HEK293T (cell line): ENCODE measurements at regions not wholly inside any gene's neighbourhood (a gene's known extent, or its start where the extent isn't known, plus 50 kb on each side); places are given as distances from the start of the nearest gene placed in this dataset.

Source experiments
- CTCF ChIA-PET: fragments of 350-600 bp; formaldehyde crosslinking; extraction: SDS; loops from one replicate; lab custom pipeline; 2021; ENCODE audit warnings: antibody characterized with exemption, inconsistent platforms; lab: Yijun Ruan, JAX
- POLR2A ChIA-PET: fragments of 350-600 bp; formaldehyde crosslinking; extraction: SDS; loops from one replicate; lab custom pipeline; 2020; ENCODE audit warnings: antibody characterized with exemption, inconsistent platforms; lab: Yijun Ruan, JAX
- DNase-seq: peaks from one replicate; pipeline ENCODE4 v3.0.0; 2012; ENCODE audit warnings: mixed read lengths; ENCODE audit errors: extremely low spot score
- ARNT ChIP-seq: fragments of 450-650 bp; IDR thresholded peaks from 2 replicates; pipeline ENCODE4 v1.6.1; 2017; ENCODE audit warnings: mild to moderate bottlenecking
- BHLHE40 ChIP-seq: fragments of 450-650 bp; IDR thresholded peaks from 2 replicates; pipeline ENCODE4 v1.6.1; 2016; ENCODE audit warnings: mild to moderate bottlenecking, moderate library complexity, borderline replicate concordance
- CTBP1 ChIP-seq: fragments of 450-650 bp; IDR thresholded peaks from 2 replicates; pipeline ENCODE4 v1.6.1; 2016; ENCODE audit warnings: borderline replicate concordance
- ELF4 ChIP-seq: fragments of 450-650 bp; IDR thresholded peaks from 2 replicates; pipeline ENCODE4 v1.6.1; 2017; ENCODE audit warnings: antibody characterized with exemption
- FOXA1 ChIP-seq: fragments of 450-650 bp; IDR thresholded peaks from 2 replicates; pipeline ENCODE4 v1.6.1; 2016; ENCODE audit warnings: mild to moderate bottlenecking
- FOXK2 ChIP-seq: fragments of 450-650 bp; IDR thresholded peaks from 2 replicates; pipeline ENCODE4 v1.6.1; 2016; ENCODE audit warnings: mild to moderate bottlenecking
- FOXM1 ChIP-seq: fragments of 450-650 bp; IDR thresholded peaks from 2 replicates; pipeline ENCODE4 v1.6.1; 2017; ENCODE audit warnings: mild to moderate bottlenecking, borderline replicate concordance
- HDGF ChIP-seq: fragments of 450-650 bp; IDR thresholded peaks from 2 replicates; pipeline ENCODE4 v1.6.1; 2017; ENCODE audit warnings: antibody characterized with exemption, borderline replicate concordance
- L3MBTL2 ChIP-seq: fragments of 450-650 bp; conservative IDR thresholded peaks from 2 replicates; pipeline ENCODE4 v1.6.1; 2016; ENCODE audit warnings: mild to moderate bottlenecking
- LEF1 ChIP-seq: fragments of 450-650 bp; IDR thresholded peaks from 2 replicates; pipeline ENCODE4 v1.6.1; 2017; ENCODE audit warnings: mild to moderate bottlenecking, borderline replicate concordance
- NFRKB ChIP-seq: fragments of 450-650 bp; IDR thresholded peaks from 2 replicates; pipeline ENCODE4 v1.6.1; 2016; ENCODE audit warnings: mild to moderate bottlenecking, moderate library complexity
- SP1 ChIP-seq: fragments of 450-650 bp; IDR thresholded peaks from 2 replicates; pipeline ENCODE4 v1.6.1; 2017
- SUZ12 ChIP-seq: fragments of 450-650 bp; IDR thresholded peaks from 2 replicates; pipeline ENCODE4 v1.6.1; 2016; ENCODE audit warnings: mild to moderate bottlenecking
- TARDBP ChIP-seq: fragments of 450-650 bp; IDR thresholded peaks from 2 replicates; pipeline ENCODE4 v1.6.1; 2016
- ZNF384 ChIP-seq: fragments of 450-650 bp; IDR thresholded peaks from 2 replicates; pipeline ENCODE4 v1.6.1; 2016
- TF ChIP-seq, protein P1 (sequence below): fragments of 450-650 bp; IDR thresholded peaks from 2 replicates; pipeline ENCODE4 v1.6.1; 2016

DNA sequence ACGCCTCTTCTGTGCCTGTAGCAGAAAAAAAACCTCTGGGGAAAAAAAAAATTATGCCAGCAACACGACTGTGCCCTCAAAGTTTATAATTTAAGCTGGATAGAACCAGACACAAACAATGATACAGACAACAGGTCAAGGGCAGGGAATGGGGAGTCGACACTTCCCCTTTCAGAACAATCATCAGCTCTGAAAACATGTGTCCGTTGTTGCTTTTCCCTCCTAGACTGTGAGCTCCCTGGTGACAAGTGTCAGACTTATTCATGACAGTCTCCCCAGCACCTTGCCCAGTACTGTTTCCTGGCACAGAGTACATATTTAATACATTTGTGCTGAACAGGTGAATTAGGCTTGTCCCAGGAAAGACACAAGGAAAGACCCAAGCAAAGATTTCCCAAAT, 178.3 kb downstream of the SOX9 start:
- CTCF ChIA-PET = no interaction called here
- DNase-seq = no peak
- TF ChIP-seq ZNF384 = no peak
- TF ChIP-seq ELF4 = no peak
- TF ChIP-seq LEF1 = no peak
- TF ChIP-seq CTBP1 = no peak
- no peak for TF ChIP-seq SP1
- no peak for TF ChIP-seq TARDBP
- TF ChIP-seq L3MBTL2 = no peak
- TF ChIP-seq FOXA1 = no peak
- TF ChIP-seq BHLHE40 = no peak
- no peak for TF ChIP-seq FOXK2
- TF ChIP-seq, protein P1, sequence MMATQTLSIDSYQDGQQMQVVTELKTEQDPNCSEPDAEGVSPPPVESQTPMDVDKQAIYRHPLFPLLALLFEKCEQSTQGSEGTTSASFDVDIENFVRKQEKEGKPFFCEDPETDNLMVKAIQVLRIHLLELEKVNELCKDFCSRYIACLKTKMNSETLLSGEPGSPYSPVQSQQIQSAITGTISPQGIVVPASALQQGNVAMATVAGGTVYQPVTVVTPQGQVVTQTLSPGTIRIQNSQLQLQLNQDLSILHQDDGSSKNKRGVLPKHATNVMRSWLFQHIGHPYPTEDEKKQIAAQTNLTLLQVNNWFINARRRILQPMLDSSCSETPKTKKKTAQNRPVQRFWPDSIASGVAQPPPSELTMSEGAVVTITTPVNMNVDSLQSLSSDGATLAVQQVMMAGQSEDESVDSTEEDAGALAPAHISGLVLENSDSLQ = no peak
- no peak for TF ChIP-seq HDGF
- no peak for TF ChIP-seq SUZ12
- POLR2A ChIA-PET = no interaction called here

DNA sequence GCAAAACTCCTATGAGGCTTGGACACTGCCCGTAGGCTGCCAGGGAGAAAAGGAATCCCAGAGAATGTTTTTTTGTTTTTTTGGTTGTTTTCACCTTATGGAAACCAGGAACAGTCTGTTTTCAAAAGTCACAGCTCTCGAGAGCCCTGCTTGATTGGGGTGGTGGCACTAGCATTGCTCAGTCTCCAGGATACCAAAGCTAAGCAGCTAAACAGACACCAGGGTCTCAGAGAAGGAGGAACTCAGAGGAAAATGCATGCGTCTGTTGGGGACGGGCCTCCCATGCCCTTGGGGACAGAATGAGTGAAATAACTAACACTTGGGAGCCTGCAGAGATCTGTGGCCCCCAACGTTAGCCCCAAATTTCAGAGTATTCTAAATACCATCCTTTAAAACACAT, 178.8 kb downstream of the SOX9 start:
- POLR2A ChIA-PET = no interaction called here
- CTCF ChIA-PET = no interaction called here
- TF ChIP-seq SP1 = no peak
- no peak for TF ChIP-seq FOXM1
- no peak for TF ChIP-seq TARDBP
- no peak for TF ChIP-seq ELF4
- no peak for TF ChIP-seq BHLHE40
- TF ChIP-seq LEF1 = no peak
- TF ChIP-seq HDGF = no peak
- TF ChIP-seq NFRKB = no peak
- TF ChIP-seq, protein P1 = no peak
- TF ChIP-seq FOXA1 = no peak
- TF ChIP-seq FOXK2 = no peak
- TF ChIP-seq L3MBTL2 = no peak
- TF ChIP-seq ARNT = no peak
- TF ChIP-seq CTBP1 = no peak
- no peak for TF ChIP-seq ZNF384
- no peak for TF ChIP-seq SUZ12
- DNase-seq = no peak

DNA sequence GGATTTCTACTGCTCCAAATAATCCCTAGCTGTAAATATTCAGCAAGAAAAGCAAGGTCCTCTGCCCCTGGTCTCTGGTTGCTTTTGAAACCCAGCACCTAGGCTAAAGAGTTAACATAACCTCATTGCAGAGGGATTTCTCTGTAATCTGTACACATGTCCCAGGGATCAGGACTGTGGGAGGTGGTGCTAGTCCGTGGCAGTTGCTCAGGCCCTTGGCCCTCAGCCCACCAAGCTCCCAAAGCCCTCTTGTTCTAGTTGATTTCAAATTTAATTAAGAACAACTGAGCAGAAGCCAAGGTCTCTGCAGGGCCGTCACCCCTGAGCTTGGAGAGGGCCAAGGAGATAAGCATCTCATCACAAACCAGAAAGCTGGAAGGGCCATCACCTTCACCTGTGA, 181.1 kb downstream of the SOX9 start:
- CTCF ChIA-PET = no interaction called here
- TF ChIP-seq CTBP1 (no peak), SP1 (no peak), ELF4 (no peak), FOXA1 (no peak), TARDBP (no peak), FOXK2 (no peak), ZNF384 (no peak), FOXM1 (no peak), LEF1 (no peak), L3MBTL2 (no peak), ARNT (no peak)
- POLR2A ChIA-PET = no interaction called here
- DNase-seq = no peak

DNA sequence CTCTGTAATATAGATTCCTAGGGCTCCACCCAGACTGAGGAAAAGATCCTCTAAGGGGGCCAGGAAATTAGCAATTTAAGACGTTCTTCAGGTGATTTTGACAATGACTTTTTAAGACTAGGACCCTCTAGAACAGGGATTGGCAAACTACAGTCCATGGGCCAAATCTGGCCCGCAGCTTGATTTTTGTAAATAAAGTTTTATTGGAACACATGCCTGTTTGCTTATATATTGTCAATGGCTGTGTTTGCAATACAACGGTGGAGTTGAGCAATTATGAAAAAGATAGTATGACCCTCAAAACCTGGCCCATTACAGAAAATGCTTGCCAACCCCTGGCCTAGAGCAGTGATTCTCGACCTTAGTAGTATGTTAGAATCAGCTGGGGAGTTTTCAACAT, 181.9 kb downstream of the SOX9 start:
- ChIA-PET POLR2A (no interaction called here), CTCF (interaction anchor here (0.5 to 0.6 kb wide), 2 partner anchors 128 to 468 kb away, joined by 3 read pairs; no protein-coding TSS in a partner anchor)
- DNase-seq = no peak
- no peak for TF ChIP-seq HDGF
- TF ChIP-seq, protein P1 = no peak
- no peak for TF ChIP-seq ZNF384
- TF ChIP-seq SP1 = no peak
- TF ChIP-seq ELF4 = no peak
- no peak for TF ChIP-seq NFRKB
- TF ChIP-seq FOXM1 = no peak
- TF ChIP-seq CTBP1 = no peak
- TF ChIP-seq SUZ12 = no peak
- no peak for TF ChIP-seq LEF1
- no peak for TF ChIP-seq FOXA1
- no peak for TF ChIP-seq TARDBP
- no peak for TF ChIP-seq BHLHE40

DNA sequence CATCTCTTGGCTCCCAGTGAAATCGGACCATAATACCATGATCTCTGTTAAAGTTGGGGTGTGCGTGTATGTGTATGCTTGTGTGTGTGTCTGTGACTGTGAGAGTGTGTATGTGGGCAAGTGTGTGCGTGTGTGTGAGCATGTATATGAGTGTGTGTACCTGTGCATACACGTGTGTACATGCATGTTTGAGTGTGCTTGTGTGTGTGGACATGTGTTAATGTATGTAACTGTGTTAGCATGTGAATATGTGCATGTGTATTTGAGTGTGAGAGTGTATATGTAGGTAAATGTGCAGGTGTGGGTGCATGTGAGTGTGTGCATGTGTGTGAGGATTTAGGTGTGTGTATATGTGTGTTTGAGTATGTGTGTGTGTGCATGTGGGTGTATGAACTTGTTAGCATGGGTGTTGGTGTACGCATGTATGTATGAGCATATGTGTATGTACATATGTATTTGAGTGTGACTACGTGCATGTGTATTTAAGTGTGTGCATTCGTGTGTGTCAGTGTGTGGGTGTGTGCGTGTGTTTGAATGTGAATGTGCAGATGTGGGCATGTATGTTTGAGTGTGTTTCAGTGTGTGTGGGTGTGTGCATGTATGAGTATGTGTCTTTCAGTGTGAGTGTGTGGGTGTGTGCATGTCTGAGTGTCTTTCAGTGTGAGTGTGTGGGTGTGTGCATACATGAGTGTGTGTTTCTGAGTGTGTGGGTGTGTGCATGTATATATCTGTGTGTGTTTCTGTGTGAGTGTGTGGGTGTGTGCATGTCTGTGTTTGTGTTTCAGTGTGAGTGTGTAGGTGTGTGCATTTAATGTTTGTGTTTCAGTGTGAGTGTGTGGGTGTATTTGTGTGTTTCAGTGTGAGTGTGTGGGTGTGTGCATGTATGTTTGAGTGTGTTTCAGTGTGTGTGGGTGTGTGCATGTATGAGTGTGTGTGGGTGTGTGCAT, 183.2 kb downstream of the SOX9 start:
- CTCF ChIA-PET = no interaction called here
- POLR2A ChIA-PET = interaction anchor here (0.6 kb wide), 2 partner anchors 101 to 952 kb away, joined by 3 read pairs; no protein-coding TSS in a partner anchor
- TF ChIP-seq, protein P1 = no peak
- TF ChIP-seq FOXA1 (no peak), CTBP1 (no peak), HDGF (no peak), BHLHE40 (no peak), ZNF384 (no peak), FOXM1 (no peak), LEF1 (no peak), FOXK2 (no peak), ELF4 (no peak), TARDBP (no peak), ARNT (no peak)
- DNase-seq = no peak
